ENCODE measurements at regions not wholly inside any gene's neighbourhood (a gene's known extent, or its start where the extent isn't known, plus 50 kb on each side); places are given as distances from the start of the nearest gene placed in this dataset.

- DNase-seq (ENCODE audit: low spot score) = no peak
- FAIRE-seq = no peak
These were observed 229.8 kb downstream of the PIK3C3 start for GRCh38 chr18:42184685-42185477.

DNA sequence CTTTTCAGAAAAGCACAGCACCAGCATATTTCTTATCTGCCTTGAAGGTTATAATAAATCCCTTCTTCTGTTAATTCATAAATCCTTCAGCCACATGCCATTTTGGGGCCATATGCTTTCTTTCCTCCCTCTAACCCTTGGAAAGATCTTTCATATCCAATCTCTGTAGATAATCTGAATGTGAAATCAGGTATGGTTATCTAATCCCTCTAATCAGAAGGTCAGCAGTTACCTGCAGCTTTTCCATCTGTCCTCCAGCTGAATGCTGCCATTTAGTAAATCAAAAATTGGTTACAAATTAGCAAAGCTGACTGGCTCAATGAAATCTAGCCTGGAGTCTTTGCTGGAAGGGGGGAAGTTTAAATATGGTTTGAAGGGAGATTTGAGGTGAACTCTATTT lies 230.5 kb downstream of the PIK3C3 start:
- DNase-seq (ENCODE audit: low spot score) (no peak), FAIRE-seq (no peak)

DNA sequence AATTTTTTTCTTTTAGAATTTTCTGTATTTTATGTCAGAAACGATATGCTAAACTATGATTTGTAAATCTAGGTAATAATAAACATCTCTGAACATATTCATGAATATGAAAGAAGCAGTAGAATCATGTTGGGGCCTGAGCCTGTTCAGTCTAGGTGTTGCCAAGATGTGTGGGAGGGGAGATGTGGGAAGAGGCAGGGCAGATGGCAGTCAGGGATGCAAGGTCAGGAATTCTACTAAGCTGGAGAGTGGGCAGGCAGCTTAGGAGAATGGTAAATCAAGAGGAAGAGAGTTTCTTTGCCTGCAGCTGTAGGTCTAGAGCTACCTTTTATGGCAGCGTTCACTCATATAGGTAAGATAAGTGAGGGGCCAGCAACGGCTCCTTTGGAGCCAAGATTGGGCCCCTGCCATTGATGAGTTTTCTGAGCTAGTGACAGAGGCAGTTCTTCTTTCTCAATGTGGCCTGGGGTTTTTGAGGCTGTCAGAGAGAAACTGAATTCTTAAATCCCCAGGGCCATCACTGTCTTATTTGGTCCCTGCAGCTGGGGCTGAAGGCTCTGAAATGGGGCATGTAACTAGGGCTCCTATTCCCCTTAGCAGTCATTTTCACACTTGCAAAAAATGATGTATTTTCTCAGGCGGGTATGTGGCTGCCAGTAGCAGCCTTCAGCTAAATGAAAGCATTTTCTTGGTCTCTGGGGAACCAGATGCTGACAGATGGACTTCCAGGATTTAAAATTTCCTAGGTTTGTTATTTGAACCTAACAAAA lies 232.8 kb downstream of the PIK3C3 start:
- DNase-seq (ENCODE audit: low spot score) (no peak), FAIRE-seq (no peak)

DNA sequence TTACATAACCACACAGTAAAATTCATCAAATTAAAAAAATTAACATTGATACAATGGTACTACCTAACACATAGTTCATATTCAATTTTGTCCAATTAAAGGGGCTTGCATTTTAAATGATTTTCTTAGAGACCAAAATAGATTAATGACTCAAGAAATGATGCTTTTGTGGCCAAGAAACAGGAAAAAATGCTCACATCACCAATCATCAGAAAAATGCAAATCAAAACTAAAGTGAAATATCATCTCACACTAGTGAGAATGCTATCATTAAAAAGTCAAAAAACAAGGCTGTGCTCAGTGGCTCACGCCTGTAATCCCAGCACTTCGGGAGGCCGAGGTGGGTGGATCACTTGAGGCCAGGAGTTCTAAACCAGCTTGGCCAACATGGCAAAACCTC lies 235.6 kb downstream of the PIK3C3 start:
- FAIRE-seq (no peak), DNase-seq (ENCODE audit: low spot score) (no peak)

DNA sequence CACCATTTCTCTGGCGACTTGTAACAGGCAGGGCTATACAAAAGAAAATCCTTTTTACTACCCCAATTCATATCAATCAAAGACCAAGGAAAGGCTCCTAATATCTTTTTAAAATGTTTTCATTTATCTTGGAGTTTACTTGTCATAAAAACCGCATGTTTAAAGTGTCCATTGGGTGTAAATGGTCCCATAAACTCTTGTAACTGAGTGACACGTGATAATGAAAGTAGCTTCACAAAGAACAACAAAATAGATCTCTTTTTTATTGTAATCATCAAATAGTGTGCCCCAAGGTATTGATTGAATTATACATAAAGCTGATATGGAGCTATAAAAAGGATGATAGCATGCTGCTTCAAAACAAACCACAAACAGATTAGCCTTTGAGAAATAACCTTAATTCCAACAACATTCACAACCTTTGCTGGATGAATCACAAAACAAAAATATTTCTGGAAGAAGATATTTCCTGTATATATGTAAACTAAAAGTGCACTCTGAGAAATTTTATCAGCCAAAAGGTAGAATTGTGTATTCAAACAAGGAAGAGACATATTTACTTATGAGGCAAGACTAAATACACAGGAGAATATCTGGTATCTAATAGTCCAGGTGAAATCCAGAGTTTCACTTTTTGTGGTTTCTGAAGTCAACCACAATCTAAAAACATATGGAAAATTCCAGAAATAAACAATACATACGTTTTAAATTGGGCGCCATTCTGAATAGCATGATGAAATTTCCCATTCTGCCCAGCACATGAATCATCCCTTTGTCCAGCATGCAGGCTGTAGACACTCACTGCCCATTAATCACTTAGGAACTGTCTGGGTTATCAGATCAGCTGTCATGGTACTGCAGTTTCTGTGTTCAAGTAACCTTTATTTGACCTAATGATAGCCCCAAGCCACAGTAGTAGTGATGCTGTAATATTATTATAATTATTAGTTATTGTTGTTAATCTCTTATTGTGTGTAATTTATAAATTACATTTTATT lies 237.5 kb downstream of the PIK3C3 start:
- DNase-seq (ENCODE audit: low spot score) = peak; percentile 50
- peak; percentile 71 for FAIRE-seq

GRCh38 chr18:42196651-42197050 lies 241.6 kb downstream of the PIK3C3 start:
- no peak for FAIRE-seq
- DNase-seq (ENCODE audit: low spot score) = no peak

GRCh38 chr18:42201137-42201536 lies 246.1 kb downstream of the PIK3C3 start:
- FAIRE-seq (no peak), DNase-seq (ENCODE audit: low spot score) (no peak)

DNA sequence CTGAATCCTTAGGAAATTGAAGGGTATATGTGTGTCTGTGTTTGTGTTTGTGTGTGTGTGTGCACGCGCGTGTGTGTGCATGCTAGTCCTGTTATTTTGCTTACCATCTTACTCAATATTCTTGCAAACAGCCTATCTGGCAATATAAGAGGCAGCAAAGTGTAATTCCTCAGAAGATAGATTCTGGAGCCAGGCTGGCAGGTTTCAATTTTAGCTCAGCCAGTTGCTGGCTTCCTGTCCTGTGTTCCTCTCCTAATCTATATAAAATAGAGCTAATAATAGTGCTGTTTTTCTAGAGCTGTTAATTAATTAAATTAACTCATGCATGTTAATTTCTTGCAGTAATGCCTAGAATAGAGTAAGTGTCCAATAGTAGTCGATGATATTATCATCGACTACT lies 256.2 kb downstream of the PIK3C3 start:
- FAIRE-seq = no peak

DNA sequence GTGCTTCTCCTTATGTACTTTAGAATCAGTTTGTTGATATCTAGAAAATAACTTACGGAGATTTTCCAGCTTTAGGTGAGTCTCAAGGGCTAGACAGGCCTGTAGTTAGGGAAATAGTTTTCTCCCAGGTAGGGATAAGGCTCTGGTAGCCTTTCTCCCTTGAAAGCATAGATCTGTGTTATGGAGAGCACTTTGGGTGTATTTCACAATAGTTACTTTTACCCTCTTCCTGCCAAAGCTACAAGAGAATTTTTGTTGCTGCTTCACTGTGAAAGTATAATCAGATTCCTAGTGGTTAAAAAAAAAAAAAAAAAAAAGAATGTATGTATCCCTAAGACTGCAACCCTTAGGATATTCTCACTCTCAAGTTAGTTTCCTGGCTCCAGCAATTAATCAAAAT lies 267.5 kb downstream of the PIK3C3 start:
- no peak for DNase-seq (ENCODE audit: low spot score)
- FAIRE-seq = no peak

More for the DNA sequence above, 256.2 kb downstream of the PIK3C3 start:
- DNase-seq (ENCODE audit: low spot score) = no peak

DNA sequence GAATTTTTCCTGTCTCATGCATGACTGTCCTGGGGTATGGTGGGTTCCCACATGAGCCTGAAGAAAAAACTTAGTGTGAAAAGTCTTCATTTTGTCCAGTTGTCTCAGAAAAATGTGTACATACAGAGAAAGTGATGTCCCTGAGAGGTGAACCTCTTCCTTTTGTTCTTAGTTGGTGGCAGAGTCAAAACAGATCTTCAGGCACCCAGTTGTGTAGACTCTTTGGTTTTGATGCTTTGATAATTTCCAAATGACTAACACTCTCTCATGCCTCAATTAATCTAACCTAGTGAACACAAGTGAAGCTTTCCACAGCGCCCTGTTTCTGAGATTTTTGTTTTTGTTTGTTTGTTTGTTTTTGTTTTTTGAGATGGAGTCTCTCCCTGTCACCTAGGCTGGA lies 273.5 kb downstream of the PIK3C3 start:
- DNase-seq (ENCODE audit: low spot score) = no peak
- FAIRE-seq = no peak

DNA sequence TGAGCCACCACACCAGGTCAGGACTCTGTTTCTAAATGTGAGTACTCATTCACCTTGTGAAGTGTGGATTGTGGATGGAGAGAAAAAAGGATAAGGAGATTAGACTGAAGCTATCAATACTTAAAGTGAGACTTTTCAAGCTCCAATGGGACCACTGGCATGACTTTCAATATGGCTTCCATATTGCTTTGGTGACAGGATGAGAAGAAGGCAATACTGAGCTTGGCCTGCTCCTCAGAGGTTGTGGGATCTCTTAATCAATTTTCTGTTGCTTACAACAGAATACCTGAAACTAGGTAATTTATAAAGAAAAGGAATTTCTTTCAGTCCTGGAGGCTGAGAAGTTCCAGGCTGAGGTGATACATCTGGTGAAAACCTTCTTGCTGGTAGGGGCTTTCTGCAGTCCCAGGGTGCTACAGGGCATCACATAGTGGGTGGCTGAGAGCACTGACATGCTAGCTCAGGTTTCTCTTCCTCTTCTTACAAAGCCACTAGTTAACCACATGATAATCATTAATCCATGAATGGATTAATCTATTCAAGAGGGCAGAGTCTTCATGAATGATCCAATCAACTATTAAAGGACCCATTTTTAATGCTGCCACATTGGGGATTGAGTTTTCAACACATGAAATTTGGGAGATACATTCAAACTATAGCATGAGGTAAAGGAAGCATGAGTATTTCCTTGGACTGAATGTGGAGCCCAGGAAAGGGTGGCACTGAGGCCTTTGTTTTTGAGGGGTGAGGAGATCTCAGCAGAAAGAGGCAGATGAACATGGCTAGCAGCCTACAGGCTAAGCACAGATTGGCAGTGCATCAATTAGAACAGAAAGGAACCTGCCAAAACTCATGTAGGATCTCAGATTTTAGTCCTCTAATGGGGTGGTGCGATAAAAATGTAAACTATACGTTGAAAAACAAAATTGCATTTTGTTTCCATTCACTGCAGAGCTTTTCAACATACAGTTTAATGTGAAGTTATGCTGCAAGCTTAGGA lies 274.5 kb downstream of the PIK3C3 start:
- no peak for DNase-seq (ENCODE audit: low spot score)
- no peak for FAIRE-seq

DNA sequence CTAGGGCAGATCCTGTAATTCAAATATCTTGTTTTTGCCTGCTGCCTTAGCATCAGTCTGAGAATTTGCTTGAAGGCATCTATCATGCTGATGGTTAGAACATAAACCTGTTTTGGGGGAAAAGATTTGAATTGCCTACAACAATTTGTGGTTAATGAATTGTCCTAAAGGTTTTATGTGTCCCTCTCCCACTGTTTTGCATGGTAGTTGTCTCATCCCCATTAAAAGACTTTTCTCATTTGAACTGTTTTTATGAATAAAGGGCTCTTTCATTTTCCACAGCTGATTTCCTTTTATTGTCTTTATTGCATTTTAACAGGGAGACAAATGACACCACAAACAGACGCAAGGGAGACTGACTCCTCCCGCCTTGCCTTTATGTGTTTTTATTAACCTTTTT lies 275.6 kb downstream of the PIK3C3 start:
- no peak for FAIRE-seq
- no peak for DNase-seq (ENCODE audit: low spot score)

DNA sequence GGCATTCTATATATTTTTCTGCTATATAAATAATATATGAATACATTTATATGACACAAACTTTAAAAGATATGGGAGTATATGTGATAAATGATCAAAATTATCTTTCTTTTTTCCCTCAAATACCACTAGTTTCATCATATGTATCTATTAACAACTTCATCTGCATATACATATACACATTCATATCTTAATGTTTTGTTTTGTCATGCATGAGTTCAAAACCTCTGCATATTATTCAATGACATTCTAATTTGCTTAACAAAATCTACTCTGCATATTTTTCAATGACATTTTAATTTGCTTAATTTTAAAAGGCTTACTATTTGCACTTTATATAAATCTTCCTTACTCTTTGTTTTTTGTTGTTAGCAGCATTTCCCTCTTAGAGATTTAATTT lies 276.2 kb downstream of the PIK3C3 start:
- FAIRE-seq (no peak), DNase-seq (ENCODE audit: low spot score) (no peak)

GRCh38 chr18:42231796-42232195 lies 276.8 kb downstream of the PIK3C3 start:
- DNase-seq (ENCODE audit: low spot score) (no peak), FAIRE-seq (no peak)

GRCh38 chr18:42233908-42234307 lies 278.9 kb downstream of the PIK3C3 start:
- FAIRE-seq (no peak), DNase-seq (ENCODE audit: low spot score) (no peak)

DNA sequence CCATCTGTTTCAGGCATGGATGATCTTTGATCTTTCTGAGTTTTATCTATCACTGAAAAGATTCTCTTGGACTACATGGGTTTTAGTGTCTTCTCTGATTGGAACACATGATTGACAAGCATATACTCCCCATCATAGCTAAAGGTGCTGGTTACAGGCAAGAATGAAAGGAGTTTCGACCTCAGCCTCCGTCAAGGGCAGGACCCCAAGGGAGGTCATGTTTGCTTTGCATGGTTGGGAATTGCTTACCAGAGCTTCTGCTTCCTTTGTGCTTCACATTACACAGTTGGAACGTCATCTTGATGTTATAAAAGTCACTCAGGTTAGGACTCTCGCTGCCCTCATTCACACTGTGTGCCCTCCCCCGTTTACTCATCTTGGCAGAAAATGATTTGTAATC lies 287.7 kb downstream of the PIK3C3 start:
- FAIRE-seq = no peak
- no peak for DNase-seq (ENCODE audit: low spot score)

DNA sequence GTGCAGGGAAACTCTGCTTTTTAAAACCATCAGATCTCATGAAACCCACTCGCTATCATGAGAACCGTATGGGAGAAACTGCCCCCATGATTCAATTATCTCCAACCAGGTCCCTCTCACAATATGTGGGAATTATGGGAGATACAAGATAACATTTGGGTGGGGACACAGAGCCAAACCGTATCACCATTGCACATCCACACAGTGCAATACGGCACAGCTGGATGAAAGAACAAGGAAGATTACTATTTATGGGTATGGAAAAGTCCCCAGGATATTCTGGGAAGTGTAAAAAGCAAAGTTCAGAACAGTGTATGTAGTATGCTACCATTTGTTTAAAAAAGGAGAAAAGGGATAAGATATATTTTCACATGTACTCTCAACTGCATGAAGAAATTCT lies 290.1 kb downstream of the PIK3C3 start:
- no peak for DNase-seq (ENCODE audit: low spot score)
- no peak for FAIRE-seq

- DNase-seq (ENCODE audit: low spot score) = no peak
- FAIRE-seq = no peak
These were observed 301.1 kb downstream of the PIK3C3 start for GRCh38 chr18:42255908-42256765.

DNA sequence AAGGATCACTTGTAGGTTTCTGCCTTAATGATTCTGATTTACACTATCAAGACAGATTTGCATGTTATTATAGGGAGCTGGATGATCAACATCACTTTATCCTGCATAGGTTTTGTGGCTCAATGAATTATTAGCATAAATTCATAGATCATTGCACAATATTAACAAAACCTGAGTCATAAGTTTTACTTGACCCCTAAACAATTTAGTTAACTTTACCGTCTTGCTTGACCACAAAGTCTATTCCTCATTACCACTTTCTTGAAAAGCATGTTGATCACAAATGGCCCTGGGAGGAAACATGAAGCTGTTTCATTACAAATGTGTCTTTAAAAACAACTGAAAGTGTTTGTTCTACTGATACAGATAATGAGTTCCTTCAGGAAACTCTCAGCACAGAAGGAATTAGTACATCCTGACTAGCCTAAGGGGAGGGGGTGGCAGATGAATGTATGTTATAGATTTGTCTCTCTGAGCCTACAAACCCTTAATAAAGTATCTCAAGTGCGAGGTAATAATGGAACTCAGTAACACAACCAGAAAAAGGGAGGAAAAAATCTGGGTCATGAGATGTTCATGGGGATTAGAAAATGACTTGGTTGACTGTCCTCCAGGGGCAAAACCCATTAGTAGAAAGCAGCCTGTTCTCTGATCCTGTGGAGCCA lies 303.4 kb downstream of the PIK3C3 start:
- FAIRE-seq (no peak), DNase-seq (ENCODE audit: low spot score) (no peak)

Data from RCC 7860 (cell line).